Spleen (tissue), 7 donors: ENCODE measurements at regions not wholly inside any gene's neighbourhood (a gene's known extent, or its start where the extent isn't known, plus 50 kb on each side); places are given as distances from the start of the nearest gene placed in this dataset.

Experiments
- POLR2AphosphoS5 ChIP-seq, 3 donors: sonication (generic); formaldehyde crosslinking; IDR thresholded peaks; one replicate each; pipeline ENCODE4 v1.5.1; 2017; ENCODE audit warnings: antibody characterized with exemption in 3 of 3
- TF ChIP-seq, protein P1 (sequence below), 11 experiments: fragments of 200-600 bp in 7 of 11; fragments of 450-650 bp in 4 of 11; sonication (generic) in 4 of 11; IDR thresholded peaks in 8 of 11; conservative IDR thresholded peaks in 3 of 11; 1 replicate in 7 of 11; 2 replicates in 4 of 11; pipeline versions ENCODE4 v1.4.0 to v1.8.0; 2016 to 2021; ENCODE audit warnings: antibody characterized with exemption in 11 of 11, inconsistent platforms in 4 of 11, mild to moderate bottlenecking in 1 of 11
- donor health status: DM: no; HTN: no; CAD: no; lungs with moderate emphysema.
- donor health status: DM: no; HTN: no; CAD: no.
- donor health status: DM: no; HTN: no; CAD: no.

- TF ChIP-seq, protein P1, sequence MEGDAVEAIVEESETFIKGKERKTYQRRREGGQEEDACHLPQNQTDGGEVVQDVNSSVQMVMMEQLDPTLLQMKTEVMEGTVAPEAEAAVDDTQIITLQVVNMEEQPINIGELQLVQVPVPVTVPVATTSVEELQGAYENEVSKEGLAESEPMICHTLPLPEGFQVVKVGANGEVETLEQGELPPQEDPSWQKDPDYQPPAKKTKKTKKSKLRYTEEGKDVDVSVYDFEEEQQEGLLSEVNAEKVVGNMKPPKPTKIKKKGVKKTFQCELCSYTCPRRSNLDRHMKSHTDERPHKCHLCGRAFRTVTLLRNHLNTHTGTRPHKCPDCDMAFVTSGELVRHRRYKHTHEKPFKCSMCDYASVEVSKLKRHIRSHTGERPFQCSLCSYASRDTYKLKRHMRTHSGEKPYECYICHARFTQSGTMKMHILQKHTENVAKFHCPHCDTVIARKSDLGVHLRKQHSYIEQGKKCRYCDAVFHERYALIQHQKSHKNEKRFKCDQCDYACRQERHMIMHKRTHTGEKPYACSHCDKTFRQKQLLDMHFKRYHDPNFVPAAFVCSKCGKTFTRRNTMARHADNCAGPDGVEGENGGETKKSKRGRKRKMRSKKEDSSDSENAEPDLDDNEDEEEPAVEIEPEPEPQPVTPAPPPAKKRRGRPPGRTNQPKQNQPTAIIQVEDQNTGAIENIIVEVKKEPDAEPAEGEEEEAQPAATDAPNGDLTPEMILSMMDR (IDR thresholded peaks at IDR 0.05 in 8 of 11, conservative IDR thresholded peaks at IDR 0.05 in 3 of 11), result no peak
- no peak for TF ChIP-seq POLR2AphosphoS5 (IDR thresholded peaks at IDR 0.05)
Observed at GRCh38 chr11:113574171-113574570, 99.0 kb upstream of the DRD2 start.
